Ectodermal cell (in vitro differentiated cells): ENCODE measurements at regions not wholly inside any gene's neighbourhood (a gene's known extent, or its start where the extent isn't known, plus 50 kb on each side); places are given as distances from the start of the nearest gene placed in this dataset.
"Not testable (repeated sequence)": the region's sequence is repeated elsewhere in the genome, so short reads cannot be mapped to it uniquely, and the experiment has no call there.

ENCODE experiments used
- H3K27ac ChIP-seq: 2 replicates; pipeline ENCODE4 v1.7.0; 2013; ENCODE audit warnings: mild to moderate bottlenecking, low read depth, low read length; ENCODE audit not compliant: insufficient read depth, poor library complexity, severe bottlenecking
- H3K27me3 ChIP-seq: 2 replicates; pipeline ENCODE4 v1.7.0; 2013; ENCODE audit warnings: mild to moderate bottlenecking, low read length; ENCODE audit not compliant: insufficient read depth, control insufficient read depth, poor library complexity, severe bottlenecking
- H3K36me3 ChIP-seq: one replicate; pipeline ENCODE4 v1.7.0; 2013; ENCODE audit warnings: low read length; ENCODE audit not compliant: control insufficient read depth, insufficient read depth
- H3K4me1 ChIP-seq: one replicate; pipeline ENCODE4 v1.7.0; 2013; ENCODE audit warnings: low read length; ENCODE audit not compliant: control insufficient read depth, insufficient read depth
- H3K4me3 ChIP-seq: 2 replicates; pipeline ENCODE4 v1.7.0; 2013; ENCODE audit warnings: low read depth, low read length, control low read depth; ENCODE audit not compliant: insufficient read depth
- H3K9me3 ChIP-seq: 2 replicates; pipeline ENCODE4 v1.7.0; 2013; ENCODE audit warnings: mild to moderate bottlenecking, low read length, moderate library complexity; ENCODE audit not compliant: control insufficient read depth
- WGBS, 2 experiments: methylation state at CpG; one replicate each; pipeline ENCODE4 v1.1.7; 2013; ENCODE audit warnings: missing lambda C conversion rate in 2 of 2; 5-methylcytosine and 5-hydroxymethylcytosine counted together

GRCh38 chr9:22170556-22170955, 161.5 kb upstream of the CDKN2B start:
- 84 to 100% methylated on average over 1 to 2 of the region's 2 CpGs for WGBS, 2 experiments

GRCh38 chr9:22170990-22171670, 162.0 kb upstream of the CDKN2B start:
- Histone ChIP-seq H3K9me3 (no peaks in the 10 kb centered on the region), H3K4me1 (no peaks in the 10 kb centered on the region), H3K36me3 (no peaks in the 10 kb centered on the region), H3K27ac (no peak overlapping the region), H3K27me3 (no peaks in the 10 kb centered on the region), H3K4me3 (no peak overlapping the region)
- 92 to 97% methylated on average over 2 of the region's 2 CpGs for WGBS, 2 experiments

More at GRCh38 chr9:22170556-22170955, 161.5 kb upstream of the CDKN2B start:
- Histone ChIP-seq H3K27me3 (no peaks in the 10 kb centered on the region), H3K4me1 (no peaks in the 10 kb centered on the region), H3K36me3 (no peaks in the 10 kb centered on the region), H3K9me3 (no peaks in the 10 kb centered on the region), H3K27ac (no peak overlapping the region), H3K4me3 (no peak overlapping the region)

- Histone ChIP-seq H3K27me3 (no peaks in the 10 kb centered on the region), H3K27ac (no peak overlapping the region), H3K4me3 (no peak overlapping the region), H3K9me3 (no peaks in the 10 kb centered on the region), H3K4me1 (no peaks in the 10 kb centered on the region), H3K36me3 (no peaks in the 10 kb centered on the region)
- 96 to 97% methylated on average over 2 of the region's 3 CpGs for WGBS, 2 experiments
Measured at GRCh38 chr9:22171691-22172090, 162.6 kb upstream of the CDKN2B start.

GRCh38 chr9:22173908-22174307, 164.8 kb upstream of the CDKN2B start:
- Histone ChIP-seq H3K36me3 (no peaks in the 10 kb centered on the region), H3K27me3 (no peaks in the 10 kb centered on the region), H3K4me1 (no peaks in the 10 kb centered on the region), H3K9me3 (no peaks in the 10 kb centered on the region), H3K4me3 (no peak overlapping the region), H3K27ac (no peak overlapping the region)
- 89 to 100% methylated on average over 1 to 2 of the region's 2 CpGs for WGBS, 2 experiments

- no peak overlapping the region for H3K27ac ChIP-seq
- H3K4me1 ChIP-seq, result no peaks in the 10 kb centered on the region
- H3K9me3 ChIP-seq, result no peaks in the 10 kb centered on the region
- H3K36me3 ChIP-seq, result no peaks in the 10 kb centered on the region
- H3K27me3 ChIP-seq, result no peaks in the 10 kb centered on the region
- H3K4me3 ChIP-seq, result no peak overlapping the region
- 90% methylated on average over 1 to 2 of the region's 2 CpGs for WGBS, 2 experiments
Measured at GRCh38 chr9:22175972-22176545, 167.0 kb upstream of the CDKN2B start.

- not testable (repeated sequence) for H3K9me3 ChIP-seq, H3K4me3 ChIP-seq, H3K36me3 ChIP-seq, H3K27ac ChIP-seq, H3K4me1 ChIP-seq, H3K27me3 ChIP-seq
- 64 to 89% methylated on average over 1 of the region's 2 CpGs for WGBS, 2 experiments
Measured at GRCh38 chr9:22181021-22181420, 171.9 kb upstream of the CDKN2B start.

- WGBS, 2 experiments, result 93 to 98% methylated on average over 2 of the region's 2 CpGs
- H3K4me3 ChIP-seq, result no peak overlapping the region
- no peaks in the 10 kb centered on the region for H3K4me1 ChIP-seq
- H3K27ac ChIP-seq, result no peak overlapping the region
- H3K9me3 ChIP-seq, result no peaks in the 10 kb centered on the region
- H3K27me3 ChIP-seq, result no peaks in the 10 kb centered on the region
- H3K36me3 ChIP-seq, result no peaks in the 10 kb centered on the region
Measured at GRCh38 chr9:22189471-22189870, 180.4 kb upstream of the CDKN2B start.

GRCh38 chr9:22197000-22197399, 187.9 kb upstream of the CDKN2B start:
- WGBS, 2 experiments, result 89% methylated on average over 2 of the region's 2 CpGs
- H3K9me3 ChIP-seq, H3K36me3 ChIP-seq, H3K27me3 ChIP-seq, H3K4me3 ChIP-seq, H3K27ac ChIP-seq, H3K4me1 ChIP-seq: not testable (repeated sequence)

- H3K27ac ChIP-seq, result no peak overlapping the region
- H3K27me3 ChIP-seq, result no peaks in the 10 kb centered on the region
- H3K9me3 ChIP-seq, result no peaks in the 10 kb centered on the region
- H3K4me3 ChIP-seq, result no peak overlapping the region
- H3K4me1 ChIP-seq, result no peaks in the 10 kb centered on the region
- H3K36me3 ChIP-seq, result no peaks in the 10 kb centered on the region
Measured at GRCh38 chr9:22198681-22199080, 189.6 kb upstream of the CDKN2B start.

GRCh38 chr9:22201256-22201655, 192.2 kb upstream of the CDKN2B start:
- Histone ChIP-seq H3K9me3 (no peaks in the 10 kb centered on the region), H3K4me1 (no peaks in the 10 kb centered on the region), H3K27ac (no peak overlapping the region), H3K4me3 (no peak overlapping the region), H3K36me3 (no peaks in the 10 kb centered on the region), H3K27me3 (no peaks in the 10 kb centered on the region)
- WGBS, 2 experiments, result 90% methylated on average over 1 of the region's 1 CpG; no CpG with 5 or more reads in 1 of the 2 experiments
